Fibroblast of the aortic adventitia (primary cell): ENCODE measurements at regions not wholly inside any gene's neighbourhood (a gene's known extent, or its start where the extent isn't known, plus 50 kb on each side); places are given as distances from the start of the nearest gene placed in this dataset.

Source experiments
- DNase-seq: peaks from one replicate; pipeline ENCODE4 v3.0.0-alpha.2; 2010; ENCODE audit warnings: low read depth
- H3K4me3 ChIP-seq: 2 replicates; pipeline ENCODE4 v1.5.1; 2011; ENCODE audit warnings: low read depth, mild to moderate bottlenecking, control low read depth, low read length, moderate library complexity
- CTCF ChIP-seq: IDR thresholded peaks from 2 replicates; pipeline ENCODE4 v1.5.1; 2011; ENCODE audit warnings: mild to moderate bottlenecking, low read length, control low read depth, inconsistent platforms; ENCODE audit not compliant: insufficient read depth

GRCh38 chr18:73758446-73758845 is 389.2 kb downstream of the FBXO15 start:
- TF ChIP-seq CTCF, result no peak
- peak; percentile 32 for DNase-seq
- H3K4me3 ChIP-seq, result no peak overlapping the region

- H3K4me3 ChIP-seq, result no peak overlapping the region
- DNase-seq, result no peak
- no peak for TF ChIP-seq CTCF
Measured at GRCh38 chr18:73756256-73757091, 391.2 kb downstream of the FBXO15 start.

GRCh38 chr18:73752965-73753364 is 394.7 kb downstream of the FBXO15 start:
- DNase-seq, result peak; percentile 8

GRCh38 chr18:73752546-73752945 is 395.1 kb downstream of the FBXO15 start:
- H3K4me3 ChIP-seq, result no peak overlapping the region
- peak; percentile 49 for DNase-seq
- TF ChIP-seq CTCF, result no peak

More at GRCh38 chr18:73752965-73753364, 394.7 kb downstream of the FBXO15 start:
- H3K4me3 ChIP-seq, result no peak overlapping the region
- TF ChIP-seq CTCF, result no peak

GRCh38 chr18:73750052-73750451 is 397.6 kb downstream of the FBXO15 start:
- H3K4me3 ChIP-seq, result no peak overlapping the region
- TF ChIP-seq CTCF, result no peak
- no peak for DNase-seq

GRCh38 chr18:73749304-73749703 is 398.3 kb downstream of the FBXO15 start:
- no peak overlapping the region for H3K4me3 ChIP-seq
- no peak for DNase-seq
- no peak for TF ChIP-seq CTCF
